Smooth muscle cell (in vitro differentiated cells): ENCODE measurements at regions not wholly inside any gene's neighbourhood (a gene's known extent, or its start where the extent isn't known, plus 50 kb on each side); places are given as distances from the start of the nearest gene placed in this dataset.

Experiments used
- DNase-seq: peaks from one replicate; lab custom pipeline; 2025; ENCODE audit not compliant: unreplicated experiment; lab: John Stamatoyannopoulos, UW
- H2AFZ ChIP-seq: fragments of 200-600 bp; sonication (generic); 2 replicates; pipeline ENCODE4 v1.6.0; 2016; ENCODE audit warnings: antibody characterized with exemption, low read depth, mild to moderate bottlenecking
- H3F3A ChIP-seq: fragments of 200-600 bp; sonication (generic); 2 replicates; pipeline ENCODE4 v1.6.0; 2017; ENCODE audit warnings: antibody characterized with exemption, low read depth
- H3K27ac ChIP-seq: fragments of 200-600 bp; sonication (generic); 2 replicates; pipeline ENCODE4 v1.5.1; 2016; ENCODE audit warnings: low read depth, mild to moderate bottlenecking
- H3K27me3 ChIP-seq: fragments of 200-600 bp; sonication (generic); 2 replicates; pipeline ENCODE4 v1.6.1; 2016; ENCODE audit warnings: low read depth, mild to moderate bottlenecking
- H3K36me3 ChIP-seq: fragments of 200-600 bp; sonication (generic); 2 replicates; pipeline ENCODE4 v1.5.1; 2016; ENCODE audit warnings: low read depth
- H3K4me1 ChIP-seq: fragments of 200-600 bp; sonication (generic); 2 replicates; pipeline ENCODE4 v1.5.1; 2016; ENCODE audit warnings: low read depth
- H3K4me2 ChIP-seq: fragments of 200-600 bp; sonication (generic); 2 replicates; pipeline ENCODE4 v1.6.0; 2016; ENCODE audit warnings: mild to moderate bottlenecking
- H3K4me3 ChIP-seq: fragments of 200-600 bp; sonication (generic); 2 replicates; pipeline ENCODE4 v1.5.1; 2016; ENCODE audit warnings: mild to moderate bottlenecking
- H3K79me2 ChIP-seq: fragments of 200-600 bp; sonication (generic); 2 replicates; pipeline ENCODE4 v1.6.0; 2016; ENCODE audit warnings: low read depth, mild to moderate bottlenecking
- H3K9ac ChIP-seq: fragments of 200-600 bp; sonication (generic); 2 replicates; pipeline ENCODE4 v1.6.0; 2016; ENCODE audit warnings: low read depth
- H3K9me3 ChIP-seq: fragments of 200-600 bp; sonication (generic); replicated peaks from 2 replicates; pipeline ENCODE4 v1.5.1; 2016; ENCODE audit warnings: low read depth
- H4K20me1 ChIP-seq: fragments of 200-600 bp; sonication (generic); 2 replicates; pipeline ENCODE4 v1.6.0; 2016; ENCODE audit warnings: low read depth
- CTCF ChIP-seq: fragments of 200-600 bp; sonication (generic); IDR thresholded peaks from 2 replicates; pipeline ENCODE4 v1.5.1; 2017; ENCODE audit warnings: borderline replicate concordance, mild to moderate bottlenecking, antibody characterized with exemption; ENCODE audit not compliant: insufficient read depth, poor library complexity, severe bottlenecking
- WGBS: methylation state at CpG from one replicate; pipeline ENCODE4 v1.1.7; 2016; ENCODE audit warnings: low lambda C conversion rate; 5-methylcytosine and 5-hydroxymethylcytosine counted together

GRCh38 chr20:55052459-55052858, 577.1 kb downstream of the DOK5 start:
- H4K20me1 ChIP-seq = no peaks in the 10 kb centered on the region
- no peaks in the 10 kb centered on the region for H3K9me3 ChIP-seq
- 73% methylated on average over 2 of the region's 2 CpGs for WGBS
- H3K4me1 ChIP-seq = no peaks in the 10 kb centered on the region
- H3K4me3 ChIP-seq = no peak overlapping the region
- no peaks in the 10 kb centered on the region for H3K79me2 ChIP-seq
- no peaks in the 10 kb centered on the region for H3K36me3 ChIP-seq
- no peak overlapping the region for H3K4me2 ChIP-seq
- no peaks in the 10 kb centered on the region for H3K27me3 ChIP-seq
- TF ChIP-seq CTCF = no peak
- DNase-seq = no peak
- no peak overlapping the region for H2AFZ ChIP-seq
- H3K9ac ChIP-seq = no peak overlapping the region
- H3K27ac ChIP-seq = no peak overlapping the region
- no peaks in the 10 kb centered on the region for H3F3A ChIP-seq

GRCh38 chr20:55038684-55039083, 563.3 kb downstream of the DOK5 start:
- Histone ChIP-seq H3K4me3 (no peak overlapping the region), H3K27me3 (no peaks in the 10 kb centered on the region), H3K4me1 (no peaks in the 10 kb centered on the region), H3K9me3 (no peaks in the 10 kb centered on the region), H3K79me2 (no peaks in the 10 kb centered on the region), H3K9ac (no peak overlapping the region), H2AFZ (no peak overlapping the region), H4K20me1 (no peaks in the 10 kb centered on the region), H3K27ac (no peak overlapping the region), H3K36me3 (no peaks in the 10 kb centered on the region), H3K4me2 (no peak overlapping the region), H3F3A (no peaks in the 10 kb centered on the region)
- no peak for TF ChIP-seq CTCF
- DNase-seq = no peak

GRCh38 chr20:55031971-55032370, 556.6 kb downstream of the DOK5 start:
- Histone ChIP-seq H3K36me3 (no peaks in the 10 kb centered on the region), H3K27ac (no peak overlapping the region), H3F3A (no peaks in the 10 kb centered on the region), H3K79me2 (no peaks in the 10 kb centered on the region), H3K27me3 (no peaks in the 10 kb centered on the region), H4K20me1 (no peaks in the 10 kb centered on the region), H3K9ac (no peak overlapping the region), H3K9me3 (no peaks in the 10 kb centered on the region), H3K4me3 (no peak overlapping the region), H3K4me2 (no peak overlapping the region), H3K4me1 (no peaks in the 10 kb centered on the region), H2AFZ (no peak overlapping the region)
- no peak for TF ChIP-seq CTCF
- no peak for DNase-seq

GRCh38 chr20:55014766-55015165, 539.4 kb downstream of the DOK5 start:
- 82% methylated on average over 4 of the region's 4 CpGs for WGBS
- Histone ChIP-seq H3K27me3 (peaks cover 3% of the 10 kb centered on the region), H3K4me1 (no peaks in the 10 kb centered on the region), H3F3A (no peaks in the 10 kb centered on the region), H3K4me2 (no peak overlapping the region), H3K27ac (no peak overlapping the region), H4K20me1 (no peaks in the 10 kb centered on the region), H3K4me3 (no peak overlapping the region), H3K36me3 (no peaks in the 10 kb centered on the region), H3K79me2 (no peaks in the 10 kb centered on the region), H2AFZ (no peak overlapping the region), H3K9ac (no peak overlapping the region), H3K9me3 (no peaks in the 10 kb centered on the region)
- DNase-seq = no peak
- TF ChIP-seq CTCF = no peak
